ENCODE measurements at regions not wholly inside any gene's neighbourhood (a gene's known extent, or its start where the extent isn't known, plus 50 kb on each side); places are given as distances from the start of the nearest gene placed in this dataset.
"Not testable (repeated sequence)": the region's sequence is repeated elsewhere in the genome, so short reads cannot be mapped to it uniquely, and the experiment has no call there.

GRCh38 chr22:22296047-22296446 lies 51.5 kb downstream of the VPREB1 start:
- not testable (repeated sequence) for DNase-seq

GRCh38 chr22:22297159-22297793 lies 52.7 kb downstream of the VPREB1 start:
- DNase-seq = not testable (repeated sequence)

DNA sequence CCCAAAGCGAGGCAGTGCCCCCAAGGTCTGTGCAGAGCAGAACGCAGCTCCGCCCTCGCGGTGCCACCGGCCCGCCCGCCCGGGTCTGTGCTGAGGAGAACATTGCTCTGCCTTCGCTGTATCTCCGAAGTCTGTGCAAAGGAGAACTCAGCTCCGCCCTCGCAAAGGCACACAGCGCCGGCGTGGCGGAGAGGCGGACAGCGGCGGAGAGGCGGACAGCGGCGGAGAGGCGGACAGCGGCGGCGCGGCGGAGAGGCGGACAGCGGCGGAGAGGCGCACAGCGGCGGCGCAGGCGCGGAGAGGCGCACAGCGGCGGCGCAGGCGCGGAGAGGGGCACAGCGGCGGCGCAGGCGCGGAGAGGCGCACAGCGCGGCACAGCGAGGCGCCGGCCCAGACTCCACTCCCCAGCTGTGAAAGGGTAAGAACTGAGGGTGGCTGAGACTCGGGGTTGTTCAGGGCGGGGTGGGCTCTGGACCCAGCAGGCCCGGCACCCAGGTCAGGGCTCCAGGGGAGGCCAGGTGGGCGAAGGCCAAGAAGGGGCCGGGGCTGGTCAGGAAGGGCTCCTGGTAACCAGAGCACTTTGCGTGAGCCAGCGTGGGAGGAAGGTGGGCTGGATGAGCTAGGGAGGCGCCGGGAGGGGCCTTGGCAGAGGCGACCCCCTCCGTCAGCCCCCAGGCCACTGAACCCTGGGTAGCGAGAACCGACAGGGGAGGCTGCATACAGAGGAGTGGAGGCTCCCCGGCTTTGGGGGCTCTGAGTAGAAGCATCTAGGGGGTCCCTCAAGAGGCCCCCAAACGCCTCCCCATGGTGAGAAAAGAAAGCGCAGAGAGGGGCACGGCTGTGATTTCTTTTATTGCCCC lies 53.4 kb downstream of the VPREB1 start:
- DNase-seq = peak; percentile 72

- DNase-seq = not testable (repeated sequence)
Measured at GRCh38 chr22:22298654-22299009, 54.0 kb downstream of the VPREB1 start.

- DNase-seq = not testable (repeated sequence)
Measured at GRCh38 chr22:22300511-22300910, 55.9 kb downstream of the VPREB1 start.

- DNase-seq = not testable (repeated sequence)
Measured at GRCh38 chr22:22300946-22301345, 56.4 kb downstream of the VPREB1 start.

DNA sequence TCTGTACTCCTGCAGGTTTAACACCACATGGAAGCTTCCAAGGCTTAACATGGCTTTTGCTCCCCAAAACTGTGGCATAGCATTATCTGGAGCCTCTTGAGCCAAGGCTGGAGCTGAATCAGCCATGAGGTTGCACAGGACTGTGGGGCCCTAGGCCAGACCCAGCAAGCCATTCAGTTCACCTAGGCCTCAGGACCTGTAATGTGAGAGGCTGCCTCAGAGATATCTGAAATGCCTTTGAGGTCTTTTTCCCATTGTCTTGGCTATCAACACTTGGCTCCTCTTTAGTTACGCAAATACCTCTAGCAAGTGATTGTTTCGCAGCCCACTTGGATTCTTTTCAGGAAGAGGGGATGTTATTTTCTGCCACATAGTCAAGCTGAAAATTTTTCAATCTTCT lies 72.0 kb downstream of the VPREB1 start:
- no peak for DNase-seq

- no peak for DNase-seq
Measured at GRCh38 chr22:22318723-22319465, 74.3 kb downstream of the VPREB1 start.

DNA sequence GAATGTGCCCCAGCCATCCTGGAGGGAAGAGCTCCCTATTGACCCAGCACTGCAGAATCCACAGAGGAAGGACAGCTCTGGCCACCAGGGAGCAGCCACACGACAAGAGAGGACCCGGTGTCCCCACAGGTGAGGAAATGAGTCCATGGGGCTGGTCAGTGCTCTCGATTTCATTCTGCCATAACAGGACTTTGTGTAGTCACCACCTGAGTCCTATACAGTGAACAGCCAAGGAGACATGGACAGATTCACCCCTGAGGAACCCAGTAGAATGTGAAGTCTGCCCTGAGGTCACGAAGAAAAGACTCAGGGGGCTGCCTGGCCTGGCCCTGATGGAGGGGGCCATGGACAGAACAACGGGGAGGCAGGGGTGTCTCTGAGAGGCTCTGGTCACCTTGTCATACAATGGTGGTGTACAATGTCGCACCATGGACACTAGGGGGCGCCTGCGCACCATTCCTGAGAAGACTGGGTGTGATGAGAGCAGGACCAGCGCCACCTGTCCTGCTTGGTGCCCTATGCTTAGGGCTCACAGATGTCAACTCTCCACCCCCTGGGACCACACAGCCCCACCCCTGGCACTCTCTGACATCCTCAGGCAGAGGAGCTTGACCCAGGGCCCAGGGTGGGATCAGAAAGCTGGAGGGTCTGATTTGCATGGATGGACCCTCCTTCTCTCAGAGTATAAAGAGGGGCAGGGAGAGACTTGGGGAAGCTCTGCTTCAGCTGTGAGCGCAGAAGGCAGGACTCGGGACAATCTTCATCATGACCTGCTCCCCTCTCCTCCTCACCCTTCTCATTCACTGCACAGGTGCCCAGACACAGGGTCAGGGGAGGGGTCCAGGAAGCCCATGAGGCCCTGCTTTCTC lies 77.4 kb downstream of the VPREB1 start:
- DNase-seq = peak; percentile 72

DNA sequence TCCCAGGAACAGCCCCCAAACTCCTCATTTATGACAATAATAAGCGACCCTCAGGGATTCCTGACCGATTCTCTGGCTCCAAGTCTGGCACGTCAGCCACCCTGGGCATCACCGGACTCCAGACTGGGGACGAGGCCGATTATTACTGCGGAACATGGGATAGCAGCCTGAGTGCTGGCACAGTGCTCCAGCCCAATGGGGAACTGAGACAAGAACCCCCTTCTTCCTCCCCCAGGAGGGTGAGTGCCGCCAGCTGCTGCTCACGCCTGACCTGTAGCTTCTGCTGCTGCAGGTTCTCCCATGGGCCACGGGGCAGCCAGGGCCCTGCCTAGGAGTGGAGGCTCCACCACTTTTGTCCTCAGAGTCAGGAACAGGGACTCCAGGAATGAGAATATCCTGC lies 78.2 kb downstream of the VPREB1 start:
- no peak for DNase-seq

DNA sequence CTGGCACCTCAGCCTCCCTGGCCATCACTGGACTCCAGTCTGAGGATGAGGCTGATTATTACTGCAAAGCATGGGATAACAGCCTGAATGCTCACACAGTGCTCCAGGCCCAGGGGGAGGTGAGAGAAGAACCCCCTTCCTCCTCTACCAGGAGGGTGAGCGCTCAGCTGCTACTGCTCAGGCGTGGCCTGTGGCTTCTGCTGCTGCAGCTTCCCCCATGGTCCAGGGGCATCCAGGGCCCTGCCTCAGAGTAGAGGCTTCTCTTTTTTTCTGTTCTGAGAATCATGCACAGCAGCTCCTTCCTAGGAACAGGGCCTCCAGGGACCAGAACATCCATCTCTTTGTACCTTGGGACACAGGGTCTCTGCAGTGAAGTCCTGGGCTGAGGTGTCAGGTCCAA lies 83.1 kb downstream of the VPREB1 start:
- DNase-seq = no peak

DNA sequence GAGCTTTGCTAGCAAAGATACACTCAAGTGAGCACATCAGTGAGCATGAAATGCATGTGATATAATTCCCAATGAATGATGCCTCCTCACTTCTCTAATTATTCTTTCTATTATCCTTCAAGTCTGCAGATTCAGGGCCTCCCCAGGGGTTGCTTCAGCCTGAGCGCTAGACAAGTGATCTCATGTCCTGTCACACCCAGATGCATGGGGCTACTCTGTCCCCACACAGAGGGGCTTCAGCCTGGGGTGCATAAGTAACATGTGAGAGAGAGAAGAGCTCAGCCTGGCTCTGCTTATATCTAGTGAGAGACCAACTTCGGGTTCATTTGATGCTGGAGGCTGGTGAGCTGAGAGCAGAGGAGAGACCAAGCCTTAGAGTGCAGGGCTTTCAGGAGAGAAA lies 85.2 kb downstream of the VPREB1 start:
- no peak for DNase-seq

DNA sequence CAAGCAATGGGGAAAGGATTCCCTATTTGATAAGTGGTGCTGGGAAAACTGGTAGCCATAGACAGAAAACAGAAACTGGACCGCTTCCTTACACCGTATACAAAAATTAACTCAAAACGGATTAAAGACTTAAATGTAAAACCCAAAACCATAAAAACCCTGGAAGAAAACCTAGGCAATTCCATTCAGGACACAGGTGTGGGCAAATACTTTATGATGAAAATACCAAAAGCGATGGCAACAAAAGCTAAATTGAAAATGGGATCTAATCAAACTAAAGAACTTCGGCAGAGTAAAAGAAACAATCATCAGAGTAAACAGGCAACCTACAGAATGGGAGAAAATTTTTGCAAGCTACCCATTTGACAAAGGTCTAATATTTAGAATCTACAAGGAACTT lies 91.1 kb downstream of the VPREB1 start:
- DNase-seq = not testable (repeated sequence)

GRCh38 chr22:22336333-22336732 lies 91.7 kb downstream of the VPREB1 start:
- DNase-seq = not testable (repeated sequence)

- not testable (repeated sequence) for DNase-seq
Measured at GRCh38 chr22:22338778-22339177, 94.2 kb downstream of the VPREB1 start.

GRCh38 chr22:22341736-22342135 lies 97.2 kb downstream of the VPREB1 start:
- no peak for DNase-seq

DNA sequence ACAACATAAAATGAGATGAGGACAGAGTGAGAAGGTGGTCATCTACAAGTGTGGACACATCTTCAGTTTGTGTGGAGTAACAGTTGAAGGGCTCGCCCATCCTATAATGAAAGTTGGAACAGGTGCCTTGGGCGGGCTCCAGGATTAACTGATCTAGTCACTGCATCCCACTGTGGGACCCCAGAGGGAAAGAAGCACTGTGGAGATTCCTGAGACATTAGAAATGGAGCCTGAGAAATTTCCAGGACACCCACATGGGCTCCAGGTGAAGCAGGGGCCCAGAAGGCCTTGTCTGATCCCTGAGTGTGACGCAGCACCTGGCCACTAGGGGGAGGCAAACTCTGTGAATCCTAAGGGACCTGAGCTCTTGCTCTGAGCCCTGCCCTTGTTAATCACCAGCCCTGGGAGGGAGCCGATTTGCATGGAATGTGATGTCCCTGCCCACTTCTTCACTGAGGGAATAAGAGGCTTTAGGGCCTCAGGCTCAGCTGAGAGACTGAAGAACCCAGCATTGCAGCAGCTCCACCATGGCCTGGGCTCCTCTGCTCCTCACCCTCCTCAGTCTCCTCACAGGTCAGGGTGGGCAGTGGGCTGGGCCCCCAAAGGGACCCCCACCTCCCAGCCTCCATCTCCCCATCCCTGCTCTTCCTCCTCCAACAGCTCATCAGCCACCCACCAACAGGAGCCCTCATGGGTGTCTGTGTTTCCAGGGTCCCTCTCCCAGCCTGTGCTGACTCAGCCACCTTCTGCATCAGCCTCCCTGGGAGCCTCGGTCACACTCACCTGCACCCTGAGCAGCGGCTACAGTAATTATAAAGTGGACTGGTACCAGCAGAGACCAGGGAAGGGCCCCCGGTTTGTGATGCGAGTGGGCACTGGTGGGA lies 98.4 kb downstream of the VPREB1 start:
- DNase-seq = peak; percentile 74

DNA sequence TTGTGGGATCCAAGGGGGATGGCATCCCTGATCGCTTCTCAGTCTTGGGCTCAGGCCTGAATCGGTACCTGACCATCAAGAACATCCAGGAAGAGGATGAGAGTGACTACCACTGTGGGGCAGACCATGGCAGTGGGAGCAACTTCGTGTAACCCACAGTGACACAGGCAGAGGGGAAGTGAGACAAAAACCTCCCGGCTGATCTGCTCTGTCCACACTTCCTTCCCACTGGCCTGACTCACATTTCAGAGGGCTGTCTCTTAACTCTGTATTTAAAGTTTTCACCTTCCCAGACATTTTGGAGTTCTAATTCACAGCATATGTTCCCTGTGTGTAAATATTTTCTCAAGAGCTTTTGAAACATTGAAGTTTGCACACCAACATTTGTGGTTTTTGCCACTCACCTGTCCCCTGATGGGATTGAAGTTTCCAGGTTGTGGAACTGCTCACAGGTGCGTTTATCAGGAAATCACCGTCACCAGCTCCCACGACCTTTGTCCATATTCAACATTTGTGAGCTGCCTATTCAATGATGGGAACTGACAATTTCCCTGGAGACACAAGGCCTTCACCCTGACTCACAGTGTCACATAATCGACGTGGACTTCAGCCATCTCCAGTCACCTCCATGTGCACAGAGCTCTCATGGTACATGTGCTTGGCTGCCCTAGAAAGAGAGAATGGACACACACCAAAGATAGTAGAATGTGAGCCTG lies 99.2 kb downstream of the VPREB1 start:
- DNase-seq = no peak

GRCh38 chr22:22344430-22344829 lies 99.8 kb downstream of the VPREB1 start:
- no peak for DNase-seq

GRCh38 chr22:22345781-22346180 lies 101.2 kb downstream of the VPREB1 start:
- DNase-seq = no peak

Measured in activated CD8-positive, alpha-beta memory T cell treated with anti-CD3 and anti-CD28 coated beads, Interleukin-2, amount 50 U/mL, for 4 hours (primary cell).